K562 (cell line): ENCODE measurements at regions not wholly inside any gene's neighbourhood (a gene's known extent, or its start where the extent isn't known, plus 50 kb on each side); places are given as distances from the start of the nearest gene placed in this dataset.
A peak's percentile ranks its signal among the peaks of the same experiment; 100 is the strongest.

Experiments used
- ATAC-seq: fragments of 200-7000 bp; cut with Tn5 transposase; 3 replicates; pipeline ENCODE4 v1.9.1; 2020; ENCODE audit warnings: moderate library complexity
- BruUV-seq: library from RNA; stranded (reverse); fragments of 400-500 nt; replicated peaks from 2 replicates; lab custom pipeline; 2021; lab: Mats Ljungman, UMichigan
- CTCF ChIA-PET: fragments of 300-600 bp; formaldehyde crosslinking; extraction: SDS; loops from one replicate; lab custom pipeline; 2021; ENCODE audit warnings: low intra/inter-chr PET ratio; lab: Yijun Ruan, JAX
- POLR2A ChIA-PET: fragments of 300-600, 350-650 bp; sonication (Branson Sonifier 250); formaldehyde crosslinking; extraction: SDS; loops from one replicate; lab custom pipeline; 2021; ENCODE audit warnings: antibody characterized with exemption, inconsistent platforms; lab: Yijun Ruan, JAX
- DNase-seq, 4 experiments: peaks; one replicate each; pipeline versions ENCODE4 v3.0.0 to v3.0.0-alpha.2; 2011 to 2018; ENCODE audit warnings: low spot score in 3 of 4, mixed read lengths in 3 of 4; ENCODE audit errors: extremely low read depth in 1 of 4
- FAIRE-seq: peaks from 2 replicates; lab custom pipeline; 2011; peaks lifted over from hg19 to GRCh38; lab: Jason Lieb, UNC
- H2AFZ ChIP-seq: 2 replicates; pipeline ENCODE4 v1.6.0; 2011; ENCODE audit warnings: low read depth, low read length, control low read depth, inconsistent platforms
- H3K27ac ChIP-seq: fragments of 200-600 bp; 3 replicates; pipeline ENCODE4 v1.8.0; 2011; ENCODE audit warnings: low read depth, mild to moderate bottlenecking, control low read depth, inconsistent platforms, low read length, moderate library complexity, mixed read lengths; ENCODE audit errors: extremely low read depth
- H3K27me3 ChIP-seq, 2 experiments: fragments of 300-600 bp in 1 of 2; 2 replicates in 1 of 2; 3 replicates in 1 of 2; pipeline versions ENCODE4 v1.6.0 to v1.8.0; 2011; ENCODE audit warnings: inconsistent platforms in 2 of 2, low read length in 2 of 2, mild to moderate bottlenecking in 1 of 2, mixed read lengths in 1 of 2, moderate library complexity in 1 of 2; ENCODE audit not compliant: control insufficient read depth in 2 of 2, insufficient read depth in 2 of 2
- H3K36me3 ChIP-seq: fragments of 300-600 bp; 3 replicates; pipeline ENCODE4 v1.8.0; 2011; ENCODE audit warnings: mild to moderate bottlenecking, low read length, inconsistent platforms; ENCODE audit not compliant: control insufficient read depth, insufficient read depth
- H3K4me1 ChIP-seq, 2 experiments: fragments of 200-600 bp in 1 of 2; replicated peaks in 1 of 2; 2 replicates in 1 of 2; 3 replicates in 1 of 2; pipeline versions ENCODE4 v1.5.1 to v1.8.0; 2011; ENCODE audit warnings: inconsistent platforms in 2 of 2, low read length in 2 of 2, mild to moderate bottlenecking in 1 of 2, mixed read lengths in 1 of 2, moderate library complexity in 1 of 2; ENCODE audit not compliant: control insufficient read depth in 2 of 2, insufficient read depth in 2 of 2
- H3K4me2 ChIP-seq: 2 replicates; pipeline ENCODE4 v1.6.1; 2011; ENCODE audit warnings: low read length, control low read depth, inconsistent platforms, mixed read lengths; ENCODE audit not compliant: insufficient read depth
- H3K4me3 ChIP-seq: fragments of 200-600 bp; sonication (generic), shearing (Covaris generic); 2 replicates; pipeline ENCODE4 v1.5.1; 2016; ENCODE audit warnings: control low read depth, inconsistent platforms
- H3K79me2 ChIP-seq: fragments of 200-600 bp; 3 replicates; pipeline ENCODE4 v1.8.0; 2011; ENCODE audit warnings: low read length, inconsistent platforms; ENCODE audit not compliant: control insufficient read depth, insufficient read depth
- H3K9ac ChIP-seq, 2 experiments: 2 replicates each; pipeline versions ENCODE4 v1.6.0 to v1.6.1; 2011; ENCODE audit warnings: low read depth in 2 of 2, low read length in 2 of 2, control low read depth in 1 of 2, inconsistent platforms in 1 of 2, mild to moderate bottlenecking in 1 of 2, mixed read lengths in 1 of 2; ENCODE audit not compliant: insufficient read depth in 1 of 2
- H3K9me1 ChIP-seq: one replicate; pipeline ENCODE4 v1.6.0; 2011; ENCODE audit warnings: inconsistent platforms, mild to moderate bottlenecking, low read length, moderate library complexity; ENCODE audit not compliant: control insufficient read depth, insufficient read depth
- H3K9me3 ChIP-seq: replicated peaks from 2 replicates; pipeline ENCODE4 v1.5.1; 2011; ENCODE audit warnings: low read depth, low read length, inconsistent platforms; ENCODE audit not compliant: control insufficient read depth, insufficient read depth
- H4K20me1 ChIP-seq: replicated peaks from 2 replicates; pipeline ENCODE4 v1.6.1; 2011; ENCODE audit warnings: low read length, inconsistent platforms, mixed read lengths; ENCODE audit not compliant: control insufficient read depth, insufficient read depth
- ARID1B ChIP-seq: fragments of 450-650 bp; IDR thresholded peaks from 2 replicates; pipeline ENCODE4 v1.6.1; 2016; ENCODE audit warnings: antibody characterized with exemption, mild to moderate bottlenecking, inconsistent platforms
- C11orf30 ChIP-seq: fragments of 450-650 bp; IDR thresholded peaks from 2 replicates; pipeline ENCODE4 v1.6.1; 2016; ENCODE audit warnings: low read depth, mild to moderate bottlenecking
- CBFA2T2 ChIP-seq: fragments of 450-650 bp; conservative IDR thresholded peaks from 2 replicates; pipeline ENCODE4 v1.6.1; 2017; ENCODE audit warnings: mild to moderate bottlenecking
- CBFA2T3 ChIP-seq: fragments of 450-650 bp; IDR thresholded peaks from 2 replicates; pipeline ENCODE4 v1.6.1; 2017
- CLOCK ChIP-seq: fragments of 250-450 bp; sonication (Bioruptor Pico); IDR thresholded peaks from 2 replicates; pipeline ENCODE4 v1.4.0; 2020; ENCODE audit warnings: mild to moderate bottlenecking, moderate library complexity, borderline replicate concordance
- CTBP1 ChIP-seq: fragments of 450-650 bp; IDR thresholded peaks from 2 replicates; pipeline ENCODE4 v1.6.1; 2016; ENCODE audit warnings: borderline replicate concordance
- DPF2 ChIP-seq: fragments of 450-650 bp; IDR thresholded peaks from 2 replicates; pipeline ENCODE4 v1.6.1; 2016
- JUN ChIP-seq, 2 experiments: sonication (generic) in 1 of 2; formaldehyde crosslinking in 1 of 2; IDR thresholded peaks; 2 replicates each; pipeline versions ENCODE4 v1.6.1 to v1.8.0; 2012 to 2022; ENCODE audit warnings: borderline replicate concordance in 2 of 2, mild to moderate bottlenecking in 2 of 2, improper control_type of control experiment in 1 of 2, low read depth in 1 of 2, low read length in 1 of 2, missing genetic modification reagents in 1 of 2
- KLF6 ChIP-seq: fragments of 250-450 bp; sonication (Bioruptor Pico); IDR thresholded peaks from 2 replicates; pipeline ENCODE4 v1.4.0; 2020; ENCODE audit warnings: mild to moderate bottlenecking, moderate library complexity, borderline replicate concordance
- L3MBTL2 ChIP-seq: fragments of 450-650 bp; IDR thresholded peaks from 2 replicates; pipeline ENCODE4 v1.6.1; 2016; ENCODE audit warnings: mild to moderate bottlenecking, moderate library complexity
- MAFG ChIP-seq: fragments of 450-650 bp; conservative IDR thresholded peaks from 2 replicates; pipeline ENCODE4 v1.6.1; 2016; ENCODE audit warnings: missing genetic modification characterization, missing compliant biosample characterization
- MEIS2 ChIP-seq: fragments of 450-650 bp; IDR thresholded peaks from 2 replicates; pipeline ENCODE4 v1.6.1; 2014; ENCODE audit warnings: mild to moderate bottlenecking; ENCODE audit not compliant: partially characterized antibody
- NCOR1 ChIP-seq: fragments of 450-650 bp; IDR thresholded peaks from 2 replicates; pipeline ENCODE4 v1.6.1; 2016; ENCODE audit warnings: mild to moderate bottlenecking, moderate library complexity
- NFE2 ChIP-seq: IDR thresholded peaks from 2 replicates; pipeline ENCODE4 v1.6.1; 2014; ENCODE audit warnings: antibody characterized with exemption, low read depth
- NFIC ChIP-seq: fragments of 450-650 bp; IDR thresholded peaks from 2 replicates; pipeline ENCODE4 v1.6.1; 2017; ENCODE audit warnings: mild to moderate bottlenecking, inconsistent platforms
- SOX6 ChIP-seq: fragments of 450-650 bp; IDR thresholded peaks from 2 replicates; pipeline ENCODE4 v1.6.1; 2014; ENCODE audit warnings: mild to moderate bottlenecking
- TAL1 ChIP-seq: fragments of 450-650 bp; IDR thresholded peaks from 2 replicates; pipeline ENCODE4 v1.6.1; 2016; ENCODE audit warnings: mild to moderate bottlenecking
- TCF3 ChIP-seq: sonication (generic); formaldehyde crosslinking; IDR thresholded peaks from 2 replicates; pipeline ENCODE4 v1.4.0; 2020; ENCODE audit warnings: mild to moderate bottlenecking, missing genetic modification reagents
- TEAD4 ChIP-seq, 2 experiments: sonication (generic) in 1 of 2; formaldehyde crosslinking in 1 of 2; IDR thresholded peaks; 2 replicates each; pipeline versions ENCODE4 v1.6.1 to v1.8.0; 2012 to 2022; ENCODE audit warnings: borderline replicate concordance in 1 of 2, inconsistent platforms in 1 of 2, low read length in 1 of 2, mild to moderate bottlenecking in 1 of 2, missing genetic modification reagents in 1 of 2
- TRIM24 ChIP-seq, 2 experiments: fragments of 450-650 bp; IDR thresholded peaks; 2 replicates each; pipeline ENCODE4 v1.6.1; 2016
- ZNF316 ChIP-seq: fragments of 450-650 bp; IDR thresholded peaks from 2 replicates; pipeline ENCODE4 v1.6.1; 2016
- ZNF354B ChIP-seq: fragments of 250-450 bp; sonication (Bioruptor Pico); IDR thresholded peaks from 2 replicates; pipeline ENCODE4 v1.4.0; 2020
- ZNF561 ChIP-seq: fragments of 450-650 bp; formaldehyde crosslinking; conservative IDR thresholded peaks from 2 replicates; pipeline ENCODE4 v1.4.0; 2020; ENCODE audit warnings: mild to moderate bottlenecking, moderate library complexity
- WGBS: fragments of 100-300 bp; shearing (Covaris generic); methylation state at CpG from one replicate; pipeline ENCODE4 v1.1.6; 2016; ENCODE audit warnings: low coverage, mixed read lengths; ENCODE audit not compliant: insufficient coverage; ENCODE audit errors: missing lambda C conversion rate; 5-methylcytosine and 5-hydroxymethylcytosine counted together
- in situ Hi-C: fragments of 300-500 bp; cut with MboI; formaldehyde crosslinking; loops from 4 replicates; pipeline ENCODE4 v1.15.0; 2018; ENCODE audit warnings: inconsistent platforms, mixed read lengths
- intact Hi-C: fragments of 100-400 bp; cut with micrococcal nuclease; formaldehyde crosslinking; loops from 2 replicates; pipeline ENCODE4 v1.14.2; 2022

GRCh38 chr12:30508205-30508967 is 187.3 kb downstream of the IPO8 start:
- Histone ChIP-seq H3K4me3 (no peak overlapping the region), H3K36me3 (no peaks in the 10 kb centered on the region), H2AFZ (peak overlapping the region; percentile 37; the same call in 1 of the 2 replicates), H3K9ac (no peak overlapping the region), H3K4me2 (no peak overlapping the region), H3K79me2 (no peaks in the 10 kb centered on the region), H3K27ac (no peak overlapping the region), H3K9me1 (no peaks in the 10 kb centered on the region), H3K4me1 (peaks cover 0 to 7% of the 10 kb centered on the region in 2 experiments; a peak in 3 of 5 replicates), H3K9me3 (no peaks in the 10 kb centered on the region), H3K27me3 (no peaks in the 10 kb centered on the region; a peak in 1 of 5 replicates), H4K20me1 (no peaks in the 10 kb centered on the region)
- in situ Hi-C loops (no loop called here), intact Hi-C loops (no loop called here)
- 32% methylated on average over 4 of the region's 4 CpGs for WGBS
- DNase-seq (peak in 1 of 4 experiments; percentile 22), ATAC-seq (peak; percentile 72), FAIRE-seq (peak; percentile 44)
- POLR2A ChIA-PET: interaction anchor here (0.6 to 1.8 kb wide), 2 partner anchors 11 to 18 kb away, joined by 3 to 4 read pairs; no protein-coding TSS in a partner anchor
- no TSS peak for BruUV-seq
- CTCF ChIA-PET: no interaction called here
- TF ChIP-seq JUN (IDR thresholded peaks at IDR 0.05; ENCODE audit: borderline replicate concordance, low read depth, low read length) (no peak), JUN (CRISPR knock-in tag; IDR thresholded peaks at IDR 0.05; ENCODE audit: borderline replicate concordance) (no peak), NFE2 (0 out of 2 replicates have a peak, but pooled peaks have one; percentile 25), MAFG (tag) (0 out of 2 replicates have a peak, but pooled peaks have one; percentile 34), L3MBTL2 (no peak), C11orf30 (peak; percentile 27; the same call in 1 of the 2 replicates), ZNF561 (CRISPR knock-in tag) (no peak), TCF3 (CRISPR knock-in tag) (peak; percentile 57), KLF6 (CRISPR knock-in tag) (no peak), CLOCK (CRISPR knock-in tag) (no peak), NFIC (peak; percentile 36; the same call in 1 of the 2 replicates), ZNF354B (CRISPR knock-in tag) (no peak), ZNF316 (0 out of 2 replicates have a peak, but pooled peaks have one; percentile 19), DPF2 (peak; percentile 46; the same call in 1 of the 2 replicates), TEAD4 (IDR thresholded peaks at IDR 0.05; ENCODE audit: low read length) (peak; percentile 73), TEAD4 (CRISPR knock-in tag; IDR thresholded peaks at IDR 0.05; ENCODE audit: borderline replicate concordance) (no peak), TAL1 (peak; percentile 76), SOX6 (no peak), CBFA2T2 (peak; percentile 76), CTBP1 (0 out of 2 replicates have a peak, but pooled peaks have one; percentile 15), CBFA2T3 (peak; percentile 84), NCOR1 (peak; percentile 47), ARID1B (peak; percentile 77), MEIS2 (peak; percentile 51), TRIM24 (IDR thresholded peaks at IDR 0.05) (peak; percentile 62 to 67)
